Osteocyte (in vitro differentiated cells): ENCODE measurements at regions not wholly inside any gene's neighbourhood (a gene's known extent, or its start where the extent isn't known, plus 50 kb on each side); places are given as distances from the start of the nearest gene placed in this dataset.
A peak's percentile ranks its signal among the peaks of the same experiment; 100 is the strongest.

ENCODE experiments used
- DNase-seq: peaks from one replicate; pipeline ENCODE4 v3.0.0; 2021; ENCODE audit warnings: mixed read lengths; ENCODE audit not compliant: unreplicated experiment; ENCODE audit errors: extremely low spot score
- H3K27ac Mint-ChIP-seq: one replicate; pipeline ENCODE4 v1.8.0; 2021; ENCODE audit warnings: mild to moderate bottlenecking, mixed read lengths; ENCODE audit not compliant: unreplicated experiment
- H3K27me3 Mint-ChIP-seq: one replicate; pipeline ENCODE4 v1.8.0; 2021; ENCODE audit warnings: mixed read lengths; ENCODE audit not compliant: unreplicated experiment
- H3K36me3 Mint-ChIP-seq: one replicate; pipeline ENCODE4 v1.8.0; 2021; ENCODE audit warnings: mixed read lengths; ENCODE audit not compliant: unreplicated experiment
- H3K4me1 Mint-ChIP-seq: one replicate; pipeline ENCODE4 v1.8.0; 2021; ENCODE audit warnings: mixed read lengths; ENCODE audit not compliant: unreplicated experiment
- H3K4me3 Mint-ChIP-seq: one replicate; pipeline ENCODE4 v1.8.0; 2021; ENCODE audit warnings: mild to moderate bottlenecking, moderate library complexity, mixed read lengths; ENCODE audit not compliant: unreplicated experiment
- H3K9me3 Mint-ChIP-seq: one replicate; pipeline ENCODE4 v1.8.0; 2021; ENCODE audit warnings: mixed read lengths; ENCODE audit not compliant: unreplicated experiment
- CTCF ChIP-seq: fragments of 200-600 bp; sonication (generic); IDR thresholded peaks from 2 replicates; pipeline ENCODE4 v1.5.0; 2021; ENCODE audit warnings: antibody characterized with exemption, mild to moderate bottlenecking, moderate library complexity

GRCh38 chr11:92523611-92524010 lies 299.0 kb downstream of the FAT3 start:
- DNase-seq, result no peak
- Mint-ChIP-seq H3K36me3 (no peaks in the 10 kb centered on the region), H3K4me3 (no peak overlapping the region), H3K27ac (no peak overlapping the region), H3K9me3 (no peaks in the 10 kb centered on the region), H3K27me3 (no peaks in the 10 kb centered on the region), H3K4me1 (peaks cover 13% of the 10 kb centered on the region)
- no peak for TF ChIP-seq CTCF

GRCh38 chr11:92524542-92524941 lies 299.9 kb downstream of the FAT3 start:
- no peaks in the 10 kb centered on the region for H3K27me3 Mint-ChIP-seq
- H3K36me3 Mint-ChIP-seq, result no peaks in the 10 kb centered on the region

GRCh38 chr11:92527467-92527866 lies 302.8 kb downstream of the FAT3 start:
- DNase-seq, result no peak
- H3K4me3 Mint-ChIP-seq, result peak overlapping the region; percentile 40
- peaks cover 24% of the 10 kb centered on the region for H3K4me1 Mint-ChIP-seq
- H3K9me3 Mint-ChIP-seq, result no peaks in the 10 kb centered on the region
- no peaks in the 10 kb centered on the region for H3K36me3 Mint-ChIP-seq
- peak overlapping the region; percentile 67 for H3K27ac Mint-ChIP-seq
- TF ChIP-seq CTCF, result peak; percentile 37
- H3K27me3 Mint-ChIP-seq, result no peaks in the 10 kb centered on the region

More at GRCh38 chr11:92524542-92524941, 299.9 kb downstream of the FAT3 start:
- H3K4me3 Mint-ChIP-seq, result no peak overlapping the region
- no peak overlapping the region for H3K27ac Mint-ChIP-seq
- H3K4me1 Mint-ChIP-seq, result peaks cover 21% of the 10 kb centered on the region
- H3K9me3 Mint-ChIP-seq, result no peaks in the 10 kb centered on the region
- DNase-seq, result no peak
- no peak for TF ChIP-seq CTCF

GRCh38 chr11:92528001-92528400 lies 303.4 kb downstream of the FAT3 start:
- Mint-ChIP-seq H3K27ac (peak overlapping the region; percentile 67), H3K27me3 (no peaks in the 10 kb centered on the region), H3K4me3 (peak overlapping the region; percentile 40), H3K9me3 (no peaks in the 10 kb centered on the region), H3K4me1 (peaks cover 24% of the 10 kb centered on the region), H3K36me3 (no peaks in the 10 kb centered on the region)
- TF ChIP-seq CTCF, result no peak
- no peak for DNase-seq

GRCh38 chr11:92531065-92531739 lies 306.6 kb downstream of the FAT3 start:
- Mint-ChIP-seq H3K4me1 (peaks cover 24% of the 10 kb centered on the region), H3K27me3 (no peaks in the 10 kb centered on the region), H3K4me3 (no peak overlapping the region), H3K27ac (no peak overlapping the region), H3K36me3 (no peaks in the 10 kb centered on the region), H3K9me3 (no peaks in the 10 kb centered on the region)
- no peak for DNase-seq
- no peak for TF ChIP-seq CTCF
